ENCODE measurements at regions not wholly inside any gene's neighbourhood (a gene's known extent, or its start where the extent isn't known, plus 50 kb on each side); places are given as distances from the start of the nearest gene placed in this dataset.

- H4K20me1 ChIP-seq (ENCODE audit: insufficient read depth) = no peaks in the 10 kb centered on the region
- DNase-seq (ENCODE audit: low read depth, low spot score) (no peak), ATAC-seq (no peak)
- POLR2A ChIA-PET = no interaction called here
- RAD21 ChIA-PET (ENCODE audit: low non-redundant PET in 1 of 2, low total read pairs in 2 of 2, uncharacterized antibody in 2 of 2, unreplicated experiment in 2 of 2) = no interaction called here
- no peak overlapping the region for H2AFZ ChIP-seq (ENCODE audit: low read depth, low read length, poor library complexity, severe bottlenecking)
- H3K4me2 ChIP-seq (ENCODE audit: low read length) = no peak overlapping the region
- TF ChIP-seq YY1 (IDR thresholded peaks at IDR 0.05; ENCODE audit: extremely low read depth, insufficient replicate concordance, low read depth, low read length) (no peak), CBX3 (IDR thresholded peaks at IDR 0.05; ENCODE audit: low read depth) (no peak), SIN3A (IDR thresholded peaks at IDR 0.05; ENCODE audit: low read depth) (no peak), SRF (IDR thresholded peaks at IDR 0.05; ENCODE audit: low read depth) (no peak), ZBTB33 (IDR thresholded peaks at IDR 0.05; ENCODE audit: extremely low read depth, insufficient replicate concordance, low read length) (no peak), POLR2A (IDR thresholded peaks at IDR 0.05; ENCODE audit: borderline replicate concordance, extremely low read depth, insufficient read depth, insufficient read length) (no peak), ELF1 (IDR thresholded peaks at IDR 0.05; ENCODE audit: borderline replicate concordance, low read depth) (no peak), FOSL1 (IDR thresholded peaks at IDR 0.05; ENCODE audit: low read depth) (no peak), RAD21 (IDR thresholded peaks at IDR 0.05; ENCODE audit: low read depth) (no peak)
- H3K27me3 ChIP-seq (ENCODE audit: insufficient read depth, low read length) = no peaks in the 10 kb centered on the region
- H3K9ac ChIP-seq (ENCODE audit: low read length) = no peak overlapping the region
- H3K9me3 ChIP-seq (ENCODE audit: control insufficient read depth in 1 of 2, insufficient read depth in 1 of 2, low read depth in 1 of 2, low read length in 2 of 2) = no peaks in the 10 kb centered on the region
- no peaks in the 10 kb centered on the region for H3K36me3 ChIP-seq (ENCODE audit: control insufficient read depth in 1 of 2, insufficient read depth in 2 of 2, low read length in 2 of 2)
- CTCF ChIA-PET = no interaction called here
- intact Hi-C loops (cut with micrococcal nuclease) = no loop called here
- no peaks in the 10 kb centered on the region for H3K4me1 ChIP-seq (ENCODE audit: control insufficient read depth in 1 of 2, insufficient read depth in 2 of 2, low read length in 2 of 2)
- H3K27ac ChIP-seq (ENCODE audit: low read depth, low read length) = no peak overlapping the region
- no peaks in the 10 kb centered on the region for H3K9me2 ChIP-seq (ENCODE audit: insufficient read depth)
- BruUV-seq (replicated peaks) = no TSS peak
- no peaks in the 10 kb centered on the region for H3K79me2 ChIP-seq (ENCODE audit: insufficient read depth, low read length)
- H3K4me3 ChIP-seq (replicated peaks in 1 of 2; ENCODE audit: low read depth in 1 of 2, low read length in 2 of 2) = no peak overlapping the region
Measured at GRCh38 chr13:64165826-64166225, 2750.2 kb upstream of the PCDH20 start.

GRCh38 chr13:64164435-64164834 is 2748.8 kb upstream of the PCDH20 start:
- Histone ChIP-seq H3K27me3 (ENCODE audit: insufficient read depth, low read length) (no peaks in the 10 kb centered on the region), H3K9ac (ENCODE audit: low read length) (no peak overlapping the region), H3K4me2 (ENCODE audit: low read length) (no peak overlapping the region), H3K27ac (ENCODE audit: low read depth, low read length) (no peak overlapping the region), H3K4me3 (replicated peaks in 1 of 2; ENCODE audit: low read depth in 1 of 2, low read length in 2 of 2) (no peak overlapping the region), H3K36me3 (ENCODE audit: control insufficient read depth in 1 of 2, insufficient read depth in 2 of 2, low read length in 2 of 2) (no peaks in the 10 kb centered on the region), H3K9me3 (ENCODE audit: control insufficient read depth in 1 of 2, insufficient read depth in 1 of 2, low read depth in 1 of 2, low read length in 2 of 2) (no peaks in the 10 kb centered on the region), H2AFZ (ENCODE audit: low read depth, low read length, poor library complexity, severe bottlenecking) (no peak overlapping the region), H3K4me1 (ENCODE audit: control insufficient read depth in 1 of 2, insufficient read depth in 2 of 2, low read length in 2 of 2) (no peaks in the 10 kb centered on the region), H3K9me2 (ENCODE audit: insufficient read depth) (no peaks in the 10 kb centered on the region), H3K79me2 (ENCODE audit: insufficient read depth, low read length) (no peaks in the 10 kb centered on the region), H4K20me1 (ENCODE audit: insufficient read depth) (no peaks in the 10 kb centered on the region)
- ChIA-PET RAD21 (ENCODE audit: low non-redundant PET in 1 of 2, low total read pairs in 2 of 2, uncharacterized antibody in 2 of 2, unreplicated experiment in 2 of 2) (no interaction called here), CTCF (no interaction called here), POLR2A (no interaction called here)
- TF ChIP-seq POLR2AphosphoS5 (IDR thresholded peaks at IDR 0.05; ENCODE audit: low read depth, low read length) = no peak
- DNase-seq (ENCODE audit: low read depth, low spot score) (no peak), ATAC-seq (no peak)
- intact Hi-C loops (cut with micrococcal nuclease) = no loop called here
- BruUV-seq (replicated peaks) = no TSS peak

All from HCT116 (cell line).